Glomerular visceral epithelial cell (primary cell): ENCODE measurements at regions not wholly inside any gene's neighbourhood (a gene's known extent, or its start where the extent isn't known, plus 50 kb on each side); places are given as distances from the start of the nearest gene placed in this dataset.
"Not testable (repeated sequence)": the region's sequence is repeated elsewhere in the genome, so short reads cannot be mapped to it uniquely, and the experiment has no call there.

Source experiments
- DNase-seq: peaks from one replicate; pipeline ENCODE4 v3.0.0-alpha.2; 2016; ENCODE audit errors: extremely low spot score

DNA sequence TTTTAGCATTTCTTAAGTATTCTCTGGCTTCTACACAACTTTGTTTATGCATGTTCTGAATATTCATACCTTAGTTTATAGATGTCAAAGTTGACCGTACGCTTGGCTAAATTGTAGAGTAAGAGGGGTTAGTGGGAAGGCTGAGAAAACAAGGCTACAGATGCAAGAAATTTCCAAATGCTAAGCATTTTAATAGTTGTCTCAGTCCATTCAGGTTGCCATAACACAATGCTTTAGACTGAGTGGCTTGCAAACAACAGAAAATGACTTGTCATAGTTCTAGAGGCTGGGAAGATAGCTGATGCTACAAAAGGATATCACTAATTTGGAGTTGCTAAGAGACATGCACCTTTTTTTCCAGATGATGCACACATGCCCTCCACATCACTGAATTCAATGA, 53.0 kb upstream of the C1QTNF3 start:
- not testable (repeated sequence) for DNase-seq

DNA sequence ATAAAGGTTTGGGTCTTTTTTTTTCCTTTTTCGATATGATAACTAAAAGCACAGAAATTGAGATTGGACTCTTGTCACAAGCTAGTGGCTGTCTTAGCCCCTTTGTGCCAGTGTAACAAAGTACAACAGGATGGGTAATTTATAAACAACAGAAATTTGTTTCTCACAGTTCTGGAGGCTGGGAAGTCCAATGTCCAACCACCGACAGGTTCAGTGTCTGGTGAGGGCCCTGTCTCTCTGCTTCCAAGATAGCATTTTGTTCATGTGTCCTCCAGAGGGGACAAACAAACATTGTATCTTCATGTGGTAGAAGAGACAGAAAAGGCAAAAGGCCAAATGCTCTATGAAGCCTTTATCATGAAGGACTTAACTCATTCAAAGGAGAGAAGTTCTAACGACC, 56.9 kb upstream of the C1QTNF3 start:
- DNase-seq = not testable (repeated sequence)

DNA sequence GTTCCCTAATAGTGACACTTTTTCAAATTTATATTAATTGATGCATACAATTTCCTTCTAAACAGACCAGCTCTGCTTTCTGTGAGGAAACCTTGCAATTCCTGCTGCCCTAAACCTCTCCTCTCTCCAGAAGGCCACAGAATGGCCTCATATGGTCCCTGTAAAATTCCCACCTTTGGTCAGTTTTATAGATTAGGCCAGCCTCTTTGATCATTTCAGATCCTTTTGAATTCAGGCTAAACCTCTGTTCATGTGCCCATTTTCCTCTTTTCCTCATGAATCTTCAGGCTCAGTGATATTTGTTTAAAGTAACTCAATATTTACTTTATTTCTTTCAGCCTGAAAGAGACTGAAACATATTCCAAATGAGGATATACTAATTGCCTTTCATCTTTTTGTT, 58.6 kb upstream of the C1QTNF3 start:
- not testable (repeated sequence) for DNase-seq

DNA sequence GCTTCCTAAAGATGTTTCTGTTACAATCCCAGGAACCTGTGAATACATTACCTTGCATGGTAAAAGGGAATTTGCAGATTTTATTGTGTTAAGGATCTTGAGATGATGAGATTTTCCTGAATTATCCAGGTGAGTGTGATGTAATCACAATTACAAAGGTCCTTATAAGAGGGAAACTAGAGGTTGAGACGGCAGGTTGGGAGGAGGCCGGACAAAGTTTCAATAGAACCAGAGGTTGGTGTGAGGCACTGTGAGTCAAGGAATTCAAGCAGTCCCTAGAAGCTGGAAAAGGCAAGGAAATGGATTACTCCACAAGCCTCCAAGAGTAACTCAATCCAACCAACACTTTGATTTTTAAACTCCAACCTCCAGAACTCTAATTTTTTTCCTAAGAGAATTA, 65.9 kb upstream of the C1QTNF3 start:
- not testable (repeated sequence) for DNase-seq

DNA sequence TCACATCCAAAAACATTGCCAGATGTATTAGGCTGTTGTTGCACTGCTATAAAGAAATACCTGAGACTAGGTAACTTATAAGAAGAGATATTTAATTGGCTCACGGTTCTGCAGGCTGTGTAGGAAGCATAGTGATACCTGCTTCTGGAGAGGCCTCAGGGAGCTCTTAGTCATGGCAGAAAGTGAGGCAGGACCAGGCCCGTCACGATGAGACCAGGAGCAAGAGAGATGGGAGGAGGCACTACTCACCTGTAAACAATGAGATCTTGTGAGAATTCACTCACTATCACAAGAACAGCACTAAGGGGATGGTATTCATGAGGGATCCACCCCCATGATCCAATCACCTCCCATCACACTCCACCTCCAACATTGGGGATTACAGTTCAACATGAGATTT, 81.3 kb upstream of the C1QTNF3 start:
- DNase-seq = not testable (repeated sequence)

DNA sequence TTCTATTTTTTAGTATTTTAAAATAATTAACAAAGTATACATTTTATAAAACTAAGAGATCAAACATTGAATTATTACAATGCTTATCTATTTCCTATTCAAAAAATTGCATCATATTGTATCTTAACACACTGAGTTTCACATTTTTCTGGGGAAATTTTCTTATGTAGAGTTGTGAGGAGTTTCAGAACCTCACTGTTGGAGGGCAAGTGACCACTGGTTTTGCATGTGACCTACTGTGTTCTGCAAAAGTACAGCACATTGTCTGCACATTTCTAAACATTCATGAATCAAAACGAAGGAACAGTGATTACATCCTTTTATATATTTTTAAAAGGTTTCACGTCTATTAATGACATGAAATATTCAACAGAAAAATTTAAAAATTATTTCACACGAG, 82.3 kb upstream of the C1QTNF3 start:
- DNase-seq = not testable (repeated sequence)

DNA sequence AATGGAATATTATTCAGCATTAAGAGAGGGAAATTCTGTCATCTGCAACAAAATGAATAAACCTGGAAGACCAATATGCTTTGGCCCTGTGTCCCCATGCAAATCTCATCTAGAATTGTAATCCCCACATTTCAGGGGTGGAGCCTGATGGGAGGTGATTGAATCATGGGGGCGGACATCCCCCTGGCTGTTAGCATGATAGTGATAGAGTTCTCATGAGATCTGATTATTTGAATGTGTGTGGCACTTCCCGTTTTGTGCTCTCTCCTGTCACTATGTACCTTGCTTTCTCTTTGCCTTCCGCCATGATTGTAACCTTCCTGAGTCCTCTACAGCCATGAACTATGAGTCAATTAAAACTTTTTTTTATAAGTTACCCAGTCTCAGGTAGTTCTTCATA, 83.7 kb upstream of the C1QTNF3 start:
- not testable (repeated sequence) for DNase-seq

DNA sequence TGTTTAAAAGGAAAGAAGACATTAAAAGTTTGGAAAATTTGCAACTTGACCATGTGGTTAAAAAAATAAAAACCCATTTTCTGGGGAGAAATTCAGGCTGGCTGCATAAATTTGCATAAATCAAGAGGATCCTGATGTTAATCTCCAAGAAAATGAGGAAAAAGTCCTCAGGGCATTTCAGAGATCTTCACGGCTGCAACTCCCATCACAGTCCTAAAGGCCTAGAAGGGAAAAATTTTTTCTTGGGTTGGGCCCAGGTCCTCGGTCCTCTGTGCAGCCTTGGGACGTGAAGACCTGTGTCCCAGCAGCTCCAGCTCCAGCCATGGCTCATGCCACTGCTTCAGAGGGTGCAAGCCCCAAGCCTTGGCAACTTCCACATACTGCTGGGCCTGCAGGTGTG, 84.8 kb upstream of the C1QTNF3 start:
- DNase-seq = not testable (repeated sequence)

DNA sequence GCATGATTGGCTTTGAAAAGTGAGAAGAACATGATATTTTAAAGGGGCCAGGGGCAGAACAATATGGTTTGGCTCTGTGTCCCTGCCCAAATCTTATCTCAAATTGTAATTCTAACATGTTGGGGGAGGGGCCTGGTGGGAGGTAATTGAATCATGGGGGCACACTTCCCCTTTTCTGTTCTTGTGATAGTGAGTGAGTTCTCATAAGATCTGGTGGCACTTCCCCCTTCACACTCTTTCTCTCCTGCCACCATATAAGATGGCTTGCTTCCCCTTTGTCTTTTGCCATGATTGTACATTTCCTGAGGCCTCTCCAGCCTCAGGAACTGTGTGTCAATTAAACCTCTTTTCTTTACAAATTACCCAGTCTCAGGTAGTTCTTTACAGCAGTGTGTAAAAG, 85.9 kb upstream of the C1QTNF3 start:
- not testable (repeated sequence) for DNase-seq

DNA sequence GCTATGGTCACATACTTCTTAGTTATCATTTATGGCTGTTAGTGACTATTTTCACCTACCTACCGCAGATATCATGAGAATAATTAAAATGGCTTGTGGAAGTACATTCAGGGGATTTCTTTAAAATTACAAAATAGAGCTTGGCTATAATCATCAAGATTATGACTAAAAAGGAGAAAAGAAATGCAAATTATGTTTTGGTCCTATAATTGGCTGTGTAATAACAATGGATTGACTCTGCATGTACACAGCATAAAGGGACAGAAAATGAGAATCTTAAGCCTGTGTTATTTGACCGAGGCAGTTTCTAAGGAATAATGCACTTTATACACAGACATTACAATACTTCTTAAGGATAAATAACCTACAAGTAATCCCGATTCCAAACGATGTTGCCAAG, 112.0 kb upstream of the C1QTNF3 start:
- not testable (repeated sequence) for DNase-seq

DNA sequence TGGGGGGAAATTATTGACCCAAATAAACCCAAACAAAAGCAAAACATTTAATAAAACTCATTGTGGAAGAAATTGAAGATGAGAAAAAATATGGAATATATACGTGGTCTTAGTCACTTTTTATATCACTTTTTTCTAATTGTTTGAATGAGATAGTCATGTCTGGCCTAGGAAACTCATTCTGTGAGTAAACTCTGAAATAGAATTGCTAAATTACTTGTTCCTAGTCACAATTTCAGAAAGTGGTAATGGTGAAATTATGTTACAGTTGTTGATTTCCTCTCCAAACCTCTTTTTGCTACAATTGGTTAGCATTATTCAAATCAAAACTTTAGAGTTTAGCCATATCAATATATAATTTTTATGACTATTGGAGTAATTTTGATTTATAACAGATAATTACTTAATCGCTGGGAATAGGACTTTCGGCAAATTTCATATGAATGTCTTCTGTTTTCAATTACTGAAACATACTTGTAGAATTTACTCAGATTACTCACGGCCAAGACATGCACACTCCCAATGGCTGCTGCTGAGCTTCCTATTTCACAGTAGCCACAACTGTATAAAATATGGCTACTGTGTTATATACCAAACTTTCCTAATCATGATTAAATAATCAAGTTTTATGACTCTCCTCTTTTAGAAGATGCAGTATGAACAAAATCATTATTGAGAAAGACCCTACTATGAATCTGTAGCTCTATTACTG, 113.8 kb upstream of the C1QTNF3 start:
- DNase-seq = not testable (repeated sequence)

DNA sequence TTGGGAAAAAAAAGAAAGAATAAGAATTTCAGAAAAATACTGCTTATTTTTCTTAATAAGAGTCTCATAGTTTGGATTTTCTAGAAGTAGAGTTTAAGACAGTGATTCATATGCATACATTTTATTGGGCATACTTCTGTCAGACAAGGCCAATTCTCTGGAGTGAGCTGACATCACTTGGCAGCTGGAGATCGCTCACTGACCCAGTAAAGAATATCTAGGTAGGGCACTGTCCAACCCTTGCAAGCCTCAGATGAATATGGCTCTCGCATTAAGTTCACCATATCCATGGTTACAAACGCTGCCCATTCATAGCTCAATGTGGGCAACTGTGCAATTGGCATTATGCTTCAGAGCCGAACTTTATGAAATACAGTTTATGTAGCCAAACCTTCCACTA, 117.9 kb upstream of the C1QTNF3 start:
- not testable (repeated sequence) for DNase-seq

DNA sequence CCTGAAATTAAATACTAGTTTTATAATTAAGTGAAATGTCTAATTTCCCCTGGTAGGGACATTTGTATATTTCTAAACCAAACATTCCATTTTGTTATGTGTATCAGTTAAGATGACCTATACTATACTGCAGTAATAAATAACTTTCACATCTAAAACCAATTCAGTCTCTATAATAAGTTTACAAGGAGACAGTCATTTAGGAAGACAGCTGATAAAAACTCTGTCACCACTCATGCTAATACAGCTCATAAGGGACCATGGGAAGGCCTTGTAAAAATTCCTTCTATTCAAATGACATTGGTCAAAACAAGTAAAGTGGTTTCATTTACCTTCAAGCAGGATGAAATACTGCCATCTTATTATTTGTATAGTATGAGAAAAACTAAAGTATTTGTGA, 128.4 kb upstream of the C1QTNF3 start:
- DNase-seq = not testable (repeated sequence)

DNA sequence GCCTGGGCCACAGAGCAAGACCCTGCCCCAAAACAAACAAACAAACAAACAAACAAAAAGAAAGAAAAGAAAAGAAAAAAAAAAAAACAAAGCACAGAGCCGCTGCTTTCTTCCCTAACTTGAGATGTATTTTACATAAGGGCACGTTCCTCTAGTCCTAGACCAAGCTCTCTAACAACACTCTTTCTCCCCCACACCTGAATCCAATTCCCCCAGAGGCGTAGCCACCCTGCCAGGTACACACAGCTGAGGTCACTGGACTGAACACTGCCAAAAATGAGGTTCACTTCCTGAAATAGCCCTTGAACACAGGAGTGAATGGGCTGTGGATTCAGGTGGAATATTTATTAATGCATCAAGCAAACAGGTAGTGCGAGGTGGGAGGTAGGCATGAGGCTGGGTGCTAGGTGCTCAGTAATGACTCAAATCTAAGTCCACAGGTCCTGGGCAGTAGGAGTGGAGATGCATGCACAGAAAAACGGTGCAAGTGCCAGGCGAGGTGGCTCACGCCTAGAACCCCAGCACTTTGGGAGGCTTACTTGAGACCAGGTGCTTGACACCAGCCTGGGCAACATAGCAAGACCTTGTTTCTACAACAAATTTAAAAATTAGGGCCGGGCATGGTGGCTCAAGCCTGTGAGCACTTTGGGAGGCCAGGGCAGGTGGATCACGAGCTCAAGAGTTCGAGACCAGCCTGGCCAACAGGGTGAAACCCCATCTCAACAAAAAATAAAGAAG, 136.6 kb upstream of the C1QTNF3 start:
- DNase-seq = peak; percentile 2

DNA sequence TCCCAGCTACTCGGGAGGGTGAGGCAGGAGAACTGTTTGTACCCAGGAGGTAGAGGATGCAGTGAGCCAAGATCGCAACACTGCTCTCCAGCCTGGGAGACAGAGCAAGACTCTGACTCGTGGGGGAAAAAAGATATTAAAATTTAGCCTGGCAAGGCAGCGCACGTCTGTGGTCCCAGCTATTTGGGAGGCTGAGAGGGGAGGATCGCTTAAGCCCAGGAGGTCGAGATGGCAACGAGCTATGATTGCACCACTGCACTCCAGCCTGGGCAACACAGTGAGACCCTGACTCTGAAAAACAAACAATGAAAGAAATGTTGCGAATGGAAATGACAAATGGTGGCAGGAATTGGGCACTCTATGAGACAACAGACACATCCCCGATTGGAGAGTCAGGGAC, 137.2 kb upstream of the C1QTNF3 start:
- not testable (repeated sequence) for DNase-seq

DNA sequence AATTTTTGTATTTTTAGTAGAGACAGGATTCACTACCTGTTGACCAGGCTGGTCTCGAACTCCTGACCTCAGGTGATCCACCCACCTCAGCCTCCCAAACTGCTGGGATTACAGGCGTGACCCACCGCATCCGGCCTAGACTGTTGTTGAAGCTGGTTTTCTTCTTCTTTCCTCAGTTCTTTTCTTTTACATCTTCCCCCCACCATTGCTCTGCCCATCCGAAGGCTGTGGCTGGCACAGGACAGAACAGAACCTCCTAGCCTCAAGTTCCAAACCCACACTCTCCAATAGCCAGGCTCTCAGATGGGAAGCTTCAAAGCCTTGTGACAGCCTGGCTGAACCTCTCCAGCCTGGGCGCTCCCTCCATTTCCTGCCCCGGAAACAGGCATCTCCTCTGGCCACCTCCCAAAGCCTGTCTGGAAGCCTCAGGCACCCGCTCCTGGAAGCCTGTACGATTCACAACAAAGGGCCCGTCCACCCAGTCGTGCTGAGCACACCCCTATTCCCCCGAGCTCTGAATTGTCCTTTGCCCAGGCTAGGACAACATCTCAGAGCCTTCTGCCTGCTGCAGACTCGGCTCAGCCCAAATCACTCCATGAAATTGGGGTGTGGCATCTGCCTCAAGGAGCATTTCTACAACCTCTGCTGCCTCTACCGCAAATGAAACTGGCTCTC, 138.1 kb upstream of the C1QTNF3 start:
- not testable (repeated sequence) for DNase-seq

DNA sequence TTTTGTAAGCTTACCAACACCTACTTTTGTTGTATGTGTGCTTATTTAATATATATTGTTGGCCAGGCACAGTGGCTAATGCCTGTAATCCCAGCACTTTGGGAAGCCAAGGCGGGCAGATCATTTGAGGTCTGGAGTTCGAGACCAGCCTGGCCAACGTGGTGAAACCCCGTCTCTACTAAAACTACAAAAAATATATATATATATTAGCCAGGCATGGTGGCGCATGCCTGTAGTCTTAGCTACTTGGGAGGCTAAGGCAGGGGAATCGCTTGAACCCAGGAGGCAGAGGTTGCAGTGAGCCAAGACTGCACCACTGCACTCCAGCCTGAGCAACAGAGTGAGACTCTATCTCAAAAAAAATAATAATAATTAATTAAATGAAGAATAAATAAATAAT, 142.0 kb upstream of the C1QTNF3 start:
- not testable (repeated sequence) for DNase-seq

DNA sequence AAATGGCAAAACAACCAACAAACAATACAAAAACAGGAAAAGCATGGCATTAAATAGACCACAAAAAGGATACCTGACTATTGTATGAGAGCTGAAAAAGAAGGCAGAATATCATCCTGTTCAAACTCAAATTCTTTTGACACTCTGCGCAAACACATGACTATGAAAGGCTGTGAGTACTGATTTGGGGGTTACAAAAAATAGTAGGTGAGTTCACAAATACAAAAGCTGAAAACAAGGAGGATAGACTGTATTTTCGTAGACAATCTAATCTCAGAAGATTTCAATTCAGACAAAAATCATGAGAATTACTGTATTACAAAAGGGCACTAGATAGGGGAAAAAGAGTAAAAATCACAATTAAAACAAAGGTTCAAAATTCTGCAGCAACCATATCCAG, 142.6 kb upstream of the C1QTNF3 start:
- peak; percentile 22 for DNase-seq

DNA sequence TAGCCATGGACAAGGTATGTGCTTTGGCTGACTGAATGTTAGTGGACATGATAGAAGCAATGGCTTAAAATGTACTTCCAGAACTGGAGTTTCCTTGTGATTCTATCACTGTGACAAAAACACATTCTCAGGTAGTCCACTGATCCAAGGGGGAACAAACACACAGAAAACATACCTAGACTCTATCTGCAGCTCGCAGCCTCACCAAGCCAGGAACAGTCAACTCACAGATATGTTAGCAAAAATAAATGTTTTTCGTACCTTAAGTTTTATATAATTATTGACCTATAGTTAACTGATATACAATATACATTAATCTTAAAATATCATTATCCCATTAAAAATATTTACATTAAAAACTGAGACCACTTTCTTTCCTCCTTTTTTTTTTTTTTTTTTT, 143.1 kb upstream of the C1QTNF3 start:
- DNase-seq = not testable (repeated sequence)

DNA sequence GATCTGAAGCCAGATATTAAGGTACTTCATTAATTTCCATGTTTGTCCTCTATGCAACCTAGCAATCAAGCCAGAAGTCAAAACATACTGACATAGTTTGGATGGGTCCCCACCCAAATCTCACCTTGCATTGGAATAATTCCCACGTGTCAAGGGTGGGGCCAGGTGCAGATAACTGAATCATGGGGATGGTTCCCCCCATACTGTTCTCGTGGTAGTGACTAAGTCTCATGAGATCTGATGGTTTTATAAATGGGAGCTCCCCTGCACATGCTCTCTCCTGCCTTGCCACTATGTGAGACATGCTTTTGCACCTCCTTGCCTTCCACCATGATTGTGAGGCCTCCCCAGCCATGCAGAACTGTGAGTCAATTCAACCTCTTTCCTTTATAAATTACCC, 143.9 kb upstream of the C1QTNF3 start:
- peak; percentile 6 for DNase-seq

DNA sequence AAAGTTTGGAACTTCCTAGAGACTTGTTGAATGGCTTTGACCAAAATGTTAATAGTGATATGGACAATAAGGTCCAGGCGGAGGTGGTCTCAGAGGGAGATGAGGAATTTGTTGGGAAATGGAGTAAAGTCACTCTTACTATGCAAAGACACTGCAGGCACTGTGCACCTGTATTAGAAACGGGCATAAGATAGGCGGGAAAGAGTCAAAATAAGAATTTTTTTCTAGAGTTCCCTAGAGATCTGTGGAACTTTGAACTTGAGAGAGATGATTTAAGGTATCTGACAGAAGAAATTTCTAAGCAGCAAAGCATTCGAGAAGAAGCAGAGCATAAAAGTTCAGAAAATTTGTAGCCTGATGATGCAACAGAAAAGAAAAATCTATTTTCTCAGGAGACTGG, 144.4 kb upstream of the C1QTNF3 start:
- not testable (repeated sequence) for DNase-seq

DNA sequence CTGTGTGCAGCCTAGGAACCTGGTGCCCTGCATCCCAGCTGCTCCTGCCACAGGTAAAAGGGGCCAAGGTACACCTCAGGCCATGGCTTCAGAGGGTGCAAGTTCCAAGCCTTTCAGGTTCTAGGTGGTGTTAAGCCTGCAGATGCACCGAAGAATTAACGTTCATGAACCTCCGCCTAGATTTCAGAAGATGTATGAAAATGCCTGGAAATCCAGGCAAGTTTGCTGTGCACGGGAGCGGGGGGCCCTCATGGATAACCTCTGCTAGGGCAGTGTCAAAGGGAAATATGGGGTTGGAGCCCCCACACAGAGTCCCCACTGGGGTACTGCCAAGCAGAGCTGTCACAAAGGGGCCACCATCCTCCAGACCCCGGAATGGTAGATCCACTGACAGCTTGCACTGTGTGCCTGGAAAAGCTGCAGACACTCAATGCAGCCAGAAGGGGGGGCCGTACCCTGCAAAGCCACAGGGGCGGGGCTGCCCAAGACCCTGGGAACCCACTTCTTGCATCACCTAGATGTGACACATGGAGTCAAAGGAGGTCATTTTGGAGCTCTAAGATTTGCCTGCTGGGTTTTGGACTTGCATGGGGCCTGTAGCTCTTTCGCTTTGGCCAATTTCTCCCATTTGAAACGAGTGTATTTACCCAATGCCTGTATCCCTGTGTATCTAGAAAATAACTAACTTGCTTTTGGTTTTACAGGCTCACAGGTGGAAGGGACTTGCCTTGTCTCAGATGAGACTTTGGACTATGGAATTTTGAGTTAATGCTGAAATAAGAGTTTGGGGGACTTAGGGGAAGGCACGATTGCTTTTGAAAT, 145.2 kb upstream of the C1QTNF3 start:
- DNase-seq = peak; percentile 50
